ENCODE measurements at regions not wholly inside any gene's neighbourhood (a gene's known extent, or its start where the extent isn't known, plus 50 kb on each side); places are given as distances from the start of the nearest gene placed in this dataset.
"Not testable (repeated sequence)": the region's sequence is repeated elsewhere in the genome, so short reads cannot be mapped to it uniquely, and the experiment has no call there.

GRCh38 chr1:204777591-204777990 is 92.1 kb upstream of the LRRN2 start:
- DNase-seq (ENCODE audit: low spot score) (no peak), ATAC-seq (no peak)

GRCh38 chr1:204780630-204781029 is 90.0 kb upstream of the NFASC start:
- DNase-seq (ENCODE audit: low spot score) (no peak), ATAC-seq (no peak)

DNA sequence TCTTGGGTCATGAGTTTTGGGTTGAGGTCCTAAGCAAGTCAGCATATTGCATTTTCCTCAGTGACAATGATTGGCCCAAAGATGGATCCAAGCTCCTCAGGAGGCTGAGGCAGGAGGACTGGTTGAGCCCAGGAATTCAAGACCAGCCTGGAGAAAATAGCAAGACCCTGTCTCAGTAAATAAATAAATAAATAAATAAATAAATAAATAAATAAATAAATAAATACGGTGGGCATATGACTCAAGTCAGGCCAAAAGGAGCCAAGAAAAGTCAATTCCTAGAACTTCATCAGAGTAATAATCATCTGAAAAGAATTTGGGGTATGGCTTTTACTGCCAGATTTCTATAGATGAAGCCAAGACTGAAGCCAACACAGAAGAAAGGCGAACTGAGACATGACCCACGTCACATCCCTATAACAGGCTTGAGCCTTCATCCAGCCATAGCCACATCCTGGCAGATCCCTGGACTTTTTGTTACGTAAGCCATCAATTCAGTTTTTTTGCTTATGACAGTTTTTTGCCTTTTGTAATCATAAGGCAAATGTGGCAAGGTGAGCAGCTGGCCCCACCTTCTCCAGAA is 88.5 kb upstream of the NFASC start:
- no peak for ATAC-seq
- no peak for DNase-seq (ENCODE audit: low spot score)

DNA sequence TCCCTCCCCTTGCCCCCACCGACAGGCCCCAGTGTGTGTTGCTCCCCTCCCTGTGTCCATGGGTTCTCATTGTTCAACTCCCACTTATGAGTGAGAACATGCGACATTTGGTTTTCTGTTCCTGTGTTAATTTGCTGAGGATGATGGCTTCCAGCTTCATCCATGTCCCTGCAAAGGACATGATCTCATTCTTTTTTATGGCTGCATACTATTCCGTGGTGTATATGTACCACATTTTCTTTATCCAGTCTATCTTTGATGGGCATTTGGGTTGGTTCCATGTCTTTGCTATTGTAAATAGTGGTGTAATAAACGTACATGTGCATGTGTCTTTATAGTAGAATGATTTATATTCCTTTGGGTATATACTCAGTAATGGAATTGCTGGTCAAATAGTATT is 85.6 kb upstream of the NFASC start:
- not testable (repeated sequence) for DNase-seq (ENCODE audit: low spot score); ATAC-seq

DNA sequence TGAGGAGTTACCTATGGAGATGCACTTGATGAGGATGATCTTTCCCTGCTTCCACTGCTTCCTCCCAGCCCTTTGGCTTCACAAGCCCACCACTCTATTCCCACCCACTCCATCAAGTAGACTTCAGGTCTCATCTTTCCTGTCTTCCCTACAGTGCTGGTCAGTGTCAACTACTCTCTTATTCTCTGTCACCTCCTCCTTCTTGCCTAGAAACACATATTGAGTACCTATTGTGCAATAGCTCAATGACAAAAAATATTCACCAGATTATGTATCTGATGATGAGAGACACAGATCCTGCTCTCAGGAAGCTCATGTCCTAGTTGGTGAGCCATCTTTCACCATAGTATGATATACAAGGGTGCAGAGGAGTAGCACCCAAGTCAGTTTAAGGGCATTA is 82.2 kb upstream of the NFASC start:
- DNase-seq (ENCODE audit: low spot score): no peak

GRCh38 chr1:204791453-204792353 is 79.0 kb upstream of the NFASC start:
- peak; percentile 75 for DNase-seq (ENCODE audit: low spot score)

More for the DNA sequence above, 82.2 kb upstream of the NFASC start:
- no peak for ATAC-seq

DNA sequence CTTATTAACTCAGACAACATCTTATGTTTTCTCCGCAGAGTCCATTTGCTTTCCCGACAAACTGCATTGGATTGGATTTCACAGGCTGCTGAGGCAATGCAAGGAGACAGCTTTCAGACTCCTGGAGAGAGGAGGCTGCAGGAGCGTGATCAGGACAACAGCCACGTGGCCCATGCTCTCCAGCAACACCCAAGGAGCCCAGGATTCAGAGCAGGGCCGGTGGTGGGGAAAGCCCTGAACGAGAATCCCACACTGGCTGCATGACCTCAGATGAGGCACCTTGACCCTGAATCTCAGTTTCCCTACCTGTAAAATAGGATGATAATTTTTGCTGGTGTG is 78.3 kb upstream of the NFASC start:
- DNase-seq (ENCODE audit: low spot score): no peak
- ATAC-seq: no peak

More at GRCh38 chr1:204791453-204792353, 79.0 kb upstream of the NFASC start:
- peak; percentile 96 for ATAC-seq

- ATAC-seq: no peak
- DNase-seq (ENCODE audit: low spot score): no peak
Measured at GRCh38 chr1:204793259-204793914, 77.3 kb upstream of the NFASC start.

DNA sequence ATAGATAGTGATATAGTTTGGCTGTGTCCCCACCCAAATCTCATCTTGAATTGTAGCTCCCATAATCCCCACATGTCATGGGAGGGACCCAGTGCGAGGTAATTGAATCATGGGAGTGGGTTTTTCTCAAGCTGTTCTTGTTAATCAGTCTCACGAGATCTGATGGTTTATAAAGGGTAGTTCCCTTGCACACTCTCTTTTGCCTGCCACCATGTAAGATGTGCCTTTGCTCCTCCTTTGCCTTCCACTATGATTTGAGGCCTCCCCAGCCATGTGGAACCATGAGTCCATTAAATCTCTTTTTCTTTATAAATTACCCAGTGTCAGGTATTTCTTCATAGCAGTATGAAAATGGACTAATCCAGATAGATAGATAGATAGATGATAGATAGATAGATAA is 73.8 kb upstream of the NFASC start:
- not testable (repeated sequence) for DNase-seq (ENCODE audit: low spot score); ATAC-seq

GRCh38 chr1:204797401-204797800 is 73.3 kb upstream of the NFASC start:
- ATAC-seq (no peak), DNase-seq (ENCODE audit: low spot score) (no peak)

GRCh38 chr1:204799630-204800029 is 71.0 kb upstream of the NFASC start:
- ATAC-seq: no peak

DNA sequence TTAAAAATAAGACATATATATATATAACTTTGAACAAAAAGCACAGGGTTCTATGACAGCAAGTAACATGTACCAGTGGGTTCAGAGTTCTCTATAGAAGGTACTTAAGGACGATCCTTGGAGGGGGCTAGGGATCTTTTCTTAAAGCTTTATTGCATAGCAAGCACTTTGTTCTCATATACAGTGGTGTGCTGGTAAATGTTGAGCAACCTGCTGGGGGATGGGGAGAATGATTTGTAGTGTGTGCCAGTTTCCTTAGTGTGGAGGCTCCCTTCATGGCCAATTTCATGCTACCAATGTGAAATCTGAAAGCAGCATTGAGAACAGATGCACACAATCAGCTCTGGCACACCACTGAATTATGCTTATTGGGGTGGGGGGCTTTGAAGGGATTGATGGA is 69.5 kb upstream of the NFASC start:
- no peak for DNase-seq (ENCODE audit: low spot score)

More at GRCh38 chr1:204799630-204800029, 71.0 kb upstream of the NFASC start:
- no peak for DNase-seq (ENCODE audit: low spot score)

DNA sequence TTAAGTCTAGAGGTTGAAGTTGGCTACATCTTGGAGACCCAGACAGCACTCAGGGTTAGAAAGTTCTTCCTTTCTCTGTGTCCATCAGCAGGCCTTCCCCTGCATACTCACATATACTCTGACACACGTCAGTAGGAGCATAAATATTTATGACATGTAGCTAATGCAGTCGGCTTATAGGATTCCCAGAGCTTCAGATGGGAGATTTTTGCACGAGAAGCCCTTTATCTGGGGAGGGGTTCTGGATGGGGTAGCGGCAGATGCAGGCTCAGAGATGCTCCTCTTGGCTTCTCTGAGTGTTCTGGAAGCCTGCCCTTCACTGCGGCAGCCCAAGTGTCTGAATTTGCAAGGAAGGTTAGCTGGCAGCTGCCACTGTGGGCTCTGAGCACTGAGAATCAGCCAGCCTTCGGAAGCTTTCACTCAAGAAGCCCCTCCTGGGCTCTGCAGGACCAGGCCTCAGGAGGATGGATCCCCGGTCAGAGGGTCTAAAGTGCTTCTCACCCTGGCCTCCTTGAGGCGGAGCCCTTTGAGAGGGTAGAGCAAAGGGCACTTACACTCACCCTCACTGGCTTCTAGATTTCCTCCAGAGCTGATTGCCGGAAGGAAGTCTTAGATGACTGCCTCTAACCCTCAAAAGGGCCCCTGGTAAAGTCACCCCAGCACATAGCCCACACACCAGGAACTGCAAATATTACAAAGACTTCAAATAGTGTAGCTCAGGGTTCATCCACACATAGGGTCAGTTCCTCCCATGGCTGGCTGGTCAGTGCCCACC is 68.1 kb upstream of the NFASC start:
- no peak for DNase-seq (ENCODE audit: low spot score)
- no peak for ATAC-seq

More for the DNA sequence above, 69.5 kb upstream of the NFASC start:
- no peak for ATAC-seq

DNA sequence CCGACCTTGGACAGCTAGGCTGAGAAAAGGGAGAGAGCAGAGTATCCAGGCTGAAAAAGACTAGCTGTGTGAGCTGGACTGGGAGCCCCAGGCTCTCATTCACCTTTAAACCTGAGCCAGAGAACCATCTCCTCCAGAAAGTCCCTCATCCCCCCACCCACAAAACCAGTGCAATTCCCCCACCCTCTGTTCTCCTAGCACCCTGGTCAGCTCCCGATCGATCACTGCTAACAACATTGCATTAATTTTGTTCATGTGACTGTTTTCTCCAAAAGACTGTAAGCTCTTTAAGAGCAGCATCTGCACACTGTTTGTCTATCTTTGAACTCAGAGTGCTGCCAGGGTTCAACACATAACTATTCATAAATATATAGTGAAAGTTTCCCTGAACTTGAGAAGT is 67.1 kb upstream of the NFASC start:
- ATAC-seq (no peak), DNase-seq (ENCODE audit: low spot score) (no peak)

GRCh38 chr1:204806943-204807687 is 63.5 kb upstream of the NFASC start:
- DNase-seq (ENCODE audit: low spot score) (peak; percentile 87), ATAC-seq (peak; percentile 97)

DNA sequence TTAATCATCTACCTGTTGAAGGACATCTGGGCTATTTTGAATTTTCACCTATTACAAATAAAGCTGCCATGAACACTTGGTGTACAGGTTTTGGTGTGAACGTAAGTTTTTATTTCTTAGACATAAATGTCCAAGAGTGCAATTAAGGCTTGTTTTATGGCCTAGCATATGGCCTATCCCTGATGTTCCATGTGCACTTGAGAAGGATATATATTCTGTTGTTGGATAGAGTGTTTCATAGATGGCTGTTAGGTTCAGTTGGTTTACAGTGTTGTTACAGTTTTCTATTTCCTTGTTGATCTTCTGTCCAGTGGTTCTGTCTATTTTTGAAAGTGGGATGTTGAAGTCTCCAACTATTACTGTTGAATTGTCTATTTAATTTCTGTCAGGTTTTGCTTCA is 61.2 kb upstream of the NFASC start:
- DNase-seq (ENCODE audit: low spot score) (no peak), ATAC-seq (no peak)

DNA sequence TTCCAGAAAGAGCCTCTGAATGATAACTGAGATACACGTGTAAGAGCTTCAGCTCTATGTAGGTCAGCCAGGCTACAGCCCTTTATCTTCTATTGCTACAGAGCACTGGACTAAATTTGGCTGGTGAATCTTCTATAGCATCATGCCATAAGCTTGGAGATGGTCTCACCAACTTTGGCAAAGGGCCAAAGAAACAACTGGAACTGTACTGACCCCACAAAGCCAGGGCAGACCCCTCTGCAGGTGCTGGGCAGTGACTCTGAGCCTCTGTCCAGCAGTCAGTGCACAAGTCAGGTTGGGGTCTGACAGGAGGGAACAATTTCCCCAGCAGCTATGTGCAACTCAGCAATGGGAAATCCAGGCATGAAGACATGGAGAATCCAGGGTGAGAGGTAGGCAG is 57.8 kb upstream of the NFASC start:
- ATAC-seq (no peak), DNase-seq (ENCODE audit: low spot score) (no peak)

- no peak for ATAC-seq
- no peak for DNase-seq (ENCODE audit: low spot score)
Measured at GRCh38 chr1:204813522-204813921, 57.1 kb upstream of the NFASC start.

DNA sequence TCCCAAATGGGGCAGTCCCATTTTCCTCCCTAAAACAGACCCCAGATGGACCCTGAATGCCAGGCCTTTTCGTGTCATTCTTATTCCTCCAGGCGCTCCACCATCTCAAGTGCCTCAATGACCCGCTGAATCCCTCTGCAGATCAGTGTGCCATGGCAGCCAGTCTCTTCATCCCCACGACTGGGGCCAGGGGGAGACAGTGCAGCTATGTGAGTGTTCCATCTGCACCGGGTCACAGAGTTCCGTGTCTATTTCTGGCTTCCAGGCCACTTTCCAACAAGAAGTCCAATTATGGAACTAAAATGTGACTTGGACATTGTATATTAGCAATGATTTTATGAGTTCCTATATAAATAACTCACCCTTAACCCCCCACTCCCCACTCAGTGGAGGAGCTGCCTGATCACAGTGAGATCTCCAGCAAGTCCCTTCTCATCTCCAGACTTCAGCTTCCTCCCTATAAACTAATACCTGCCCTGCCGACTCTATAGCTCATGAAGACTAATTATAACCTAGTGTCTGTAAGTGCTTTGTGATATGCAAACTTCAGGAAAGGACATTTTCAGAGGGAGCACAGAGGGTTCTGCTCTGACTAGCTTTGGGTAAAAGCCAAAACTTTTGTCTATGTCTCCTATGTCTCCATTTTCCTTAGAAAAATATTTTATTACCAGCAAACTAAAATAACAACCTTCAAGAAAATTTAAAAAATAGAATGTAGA is 56.3 kb upstream of the NFASC start:
- DNase-seq (ENCODE audit: low spot score): no peak
- ATAC-seq: peak; percentile 19

- DNase-seq (ENCODE audit: low spot score) (no peak), ATAC-seq (no peak)
Measured at GRCh38 chr1:204817341-204817740, 53.3 kb upstream of the NFASC start.

All from left lobe of liver (tissue), 2 donors.